ENCODE measurements at regions not wholly inside any gene's neighbourhood (a gene's known extent, or its start where the extent isn't known, plus 50 kb on each side); places are given as distances from the start of the nearest gene placed in this dataset.
"Not testable (repeated sequence)": the region's sequence is repeated elsewhere in the genome, so short reads cannot be mapped to it uniquely, and the experiment has no call there.

DNA sequence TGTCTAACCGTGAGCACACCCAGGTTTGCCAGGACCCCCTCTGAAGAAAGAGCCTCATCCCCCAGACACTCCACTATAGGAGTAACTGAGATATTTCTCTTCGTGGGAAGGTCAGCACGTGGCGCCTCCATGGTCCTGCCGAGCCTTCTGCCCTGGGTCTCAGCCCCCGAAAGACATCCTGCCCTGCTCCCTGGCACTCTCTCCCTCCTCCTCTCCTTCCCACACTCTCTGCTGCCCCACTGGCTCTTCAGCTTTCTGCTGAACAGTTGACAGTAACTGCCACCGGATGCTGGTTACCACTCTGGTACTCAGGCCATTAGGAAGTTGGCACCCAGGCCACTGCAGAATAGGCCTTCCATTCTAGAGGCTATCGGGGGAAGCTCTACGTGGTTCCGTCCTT is 185.2 kb downstream of the UACA start:
- DNase-seq (ENCODE audit: low read depth in 2 of 2): no peak

DNA sequence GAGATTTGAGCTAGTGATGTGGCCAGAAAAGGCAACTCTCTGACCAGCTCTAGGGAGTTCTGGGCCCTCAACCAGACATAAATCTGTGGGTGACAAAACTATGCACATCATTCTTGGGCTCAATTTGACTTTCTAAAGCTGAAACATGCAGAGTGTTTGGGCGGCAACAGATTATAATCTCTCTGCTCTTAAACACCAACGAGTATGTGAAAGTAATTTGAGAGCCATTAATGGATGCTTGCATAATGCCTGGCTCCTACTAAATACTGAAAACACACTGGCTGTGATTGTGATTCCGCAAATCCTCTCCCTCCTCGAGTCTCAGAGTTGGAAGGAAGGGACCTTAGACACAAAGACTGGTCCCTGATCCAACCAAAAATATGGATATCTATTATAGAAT is 186.7 kb downstream of the UACA start:
- no peak for DNase-seq (ENCODE audit: low read depth in 2 of 2)

DNA sequence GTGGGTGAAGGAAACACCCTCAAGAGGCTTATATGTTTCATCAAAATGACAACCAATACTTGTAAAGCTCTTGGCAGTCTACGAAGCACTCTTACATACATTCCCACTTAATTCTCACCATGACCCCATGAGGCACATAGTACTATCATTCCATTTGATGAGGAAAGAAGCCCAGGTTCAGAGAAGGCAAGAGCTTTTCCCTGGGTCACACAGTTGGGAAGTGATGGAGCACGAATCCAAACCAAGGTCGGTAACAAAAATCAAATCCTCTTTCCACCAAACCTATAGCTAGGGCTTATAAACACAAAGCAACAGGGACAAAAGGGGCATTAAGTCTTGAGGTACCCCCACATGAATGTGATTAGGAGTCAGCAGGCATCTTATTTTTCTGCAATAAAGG is 187.1 kb downstream of the UACA start:
- no peak for DNase-seq (ENCODE audit: low read depth in 2 of 2)

DNA sequence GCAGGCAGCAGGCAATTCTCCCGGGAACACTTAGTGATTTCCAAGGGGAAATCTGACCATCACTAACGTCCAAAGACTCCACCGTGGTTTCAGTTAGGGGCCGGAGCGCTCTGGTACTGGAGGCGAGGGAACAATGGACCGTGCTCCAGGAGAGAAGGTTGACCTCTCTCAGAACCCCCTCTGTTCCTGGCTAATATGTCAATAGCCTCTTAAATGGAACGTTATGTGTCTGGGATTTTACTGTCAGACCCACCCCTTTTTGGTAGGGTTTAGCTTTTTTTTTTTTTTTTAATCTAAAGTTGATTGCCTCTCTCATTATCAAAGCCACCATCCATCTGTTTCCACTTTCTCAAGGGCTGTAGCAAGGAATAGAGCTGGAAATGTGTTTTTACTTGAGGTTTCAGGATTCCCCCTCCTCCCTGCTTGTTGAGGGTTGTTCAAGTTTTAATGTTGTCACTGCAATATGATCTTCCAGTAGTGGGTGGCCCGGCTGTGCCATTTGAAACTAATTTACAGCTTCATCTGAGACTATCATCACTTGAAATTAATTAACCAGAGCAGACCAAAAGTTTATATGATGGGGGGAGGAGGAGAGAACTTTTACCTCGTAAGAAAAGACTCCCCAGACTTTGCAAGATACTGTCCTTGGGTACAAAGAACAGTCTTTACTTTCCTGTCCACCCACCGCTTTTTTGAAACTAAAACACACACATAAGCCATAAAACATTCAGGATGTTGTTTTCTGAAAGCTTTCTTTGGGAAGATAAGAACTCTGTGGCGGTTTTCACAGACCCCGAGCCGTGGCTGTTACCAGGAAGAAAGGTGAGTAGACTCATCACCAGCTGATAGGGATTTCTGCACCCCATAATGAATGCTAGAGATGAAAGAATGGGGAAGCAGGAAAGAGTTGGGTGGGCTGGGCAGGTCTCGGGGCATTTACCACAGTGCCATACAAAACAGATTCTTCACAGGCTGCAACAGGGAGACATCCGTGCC is 187.8 kb downstream of the UACA start:
- DNase-seq (ENCODE audit: low read depth in 2 of 2): no peak

DNA sequence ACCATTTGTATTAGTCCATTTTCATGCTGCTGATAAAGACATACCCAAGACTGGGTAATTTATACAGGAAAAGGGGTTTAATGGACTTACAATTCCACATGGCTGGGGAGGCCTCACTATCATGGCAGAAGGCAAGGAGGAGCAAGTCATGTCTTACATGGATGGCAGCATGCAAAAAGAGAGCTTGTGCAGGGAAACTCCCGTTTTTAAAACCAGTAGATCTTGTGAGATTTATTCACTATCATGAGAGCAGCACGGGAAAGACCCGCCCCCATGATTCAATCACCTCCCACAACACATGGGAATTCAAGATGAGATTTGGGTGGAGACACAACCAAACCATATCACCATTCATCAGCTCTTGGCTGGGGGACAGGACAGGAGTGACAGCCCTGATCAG is 189.0 kb downstream of the UACA start:
- DNase-seq (ENCODE audit: low read depth in 2 of 2): not testable (repeated sequence)

DNA sequence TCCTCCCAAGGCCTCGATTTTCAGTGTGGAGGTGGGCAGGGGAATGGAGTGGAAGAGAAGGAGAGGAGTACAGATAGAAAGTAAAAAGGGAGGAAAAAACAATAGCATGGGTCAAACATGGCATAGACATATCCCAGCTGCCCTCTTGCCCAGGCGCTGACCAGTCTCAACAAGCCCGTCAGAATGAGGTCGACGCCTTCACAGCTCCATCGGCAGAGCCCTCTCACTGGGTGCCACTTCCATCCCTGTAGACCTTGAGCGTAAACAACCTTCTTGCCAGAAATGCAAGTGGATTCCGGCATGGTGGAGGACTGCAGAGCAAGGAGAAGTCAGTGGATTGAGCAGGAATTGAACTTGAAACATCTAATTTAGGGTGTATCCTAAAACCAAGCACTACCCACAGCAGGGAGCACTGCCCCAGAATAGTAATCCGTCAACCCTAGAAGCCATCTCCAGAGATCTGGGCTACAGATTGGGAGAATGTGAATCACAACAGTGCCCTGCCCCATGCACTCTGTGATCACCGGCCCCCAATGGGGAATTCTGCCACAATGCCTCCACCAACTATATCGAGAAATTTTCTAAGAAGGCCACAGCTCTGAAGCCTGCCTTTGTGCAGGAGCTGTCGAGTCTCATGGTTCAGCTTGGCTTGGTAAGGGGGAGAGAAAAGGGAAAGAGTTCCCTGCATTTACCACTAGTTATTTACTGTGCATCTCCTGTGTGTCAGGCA is 190.1 kb downstream of the UACA start:
- no peak for DNase-seq (ENCODE audit: low read depth in 2 of 2)

DNA sequence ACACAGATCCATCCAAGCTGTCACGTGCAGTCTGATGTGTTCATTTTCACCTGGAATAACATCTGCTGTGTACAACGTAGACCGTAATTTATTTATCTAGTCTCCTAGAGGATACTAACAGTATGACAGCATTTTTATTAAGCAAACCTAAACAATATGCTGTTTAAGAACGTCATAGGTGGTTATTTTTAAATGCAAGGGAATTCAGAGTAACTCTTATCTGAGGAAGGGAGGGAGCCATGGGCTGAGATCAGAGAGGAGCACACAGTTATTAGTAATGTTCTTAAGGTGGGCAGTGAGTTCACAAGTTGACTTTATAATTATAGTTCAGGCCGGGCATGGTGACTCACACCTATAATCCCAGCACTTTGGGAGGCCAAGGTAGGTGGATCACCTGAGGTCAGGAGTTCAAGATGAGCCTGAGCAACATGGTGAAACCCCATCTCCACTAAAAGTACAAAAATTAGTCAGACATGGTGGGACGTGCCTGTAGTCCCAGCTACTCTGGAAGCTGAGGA is 193.6 kb downstream of the UACA start:
- no peak for DNase-seq (ENCODE audit: low read depth in 2 of 2)

DNA sequence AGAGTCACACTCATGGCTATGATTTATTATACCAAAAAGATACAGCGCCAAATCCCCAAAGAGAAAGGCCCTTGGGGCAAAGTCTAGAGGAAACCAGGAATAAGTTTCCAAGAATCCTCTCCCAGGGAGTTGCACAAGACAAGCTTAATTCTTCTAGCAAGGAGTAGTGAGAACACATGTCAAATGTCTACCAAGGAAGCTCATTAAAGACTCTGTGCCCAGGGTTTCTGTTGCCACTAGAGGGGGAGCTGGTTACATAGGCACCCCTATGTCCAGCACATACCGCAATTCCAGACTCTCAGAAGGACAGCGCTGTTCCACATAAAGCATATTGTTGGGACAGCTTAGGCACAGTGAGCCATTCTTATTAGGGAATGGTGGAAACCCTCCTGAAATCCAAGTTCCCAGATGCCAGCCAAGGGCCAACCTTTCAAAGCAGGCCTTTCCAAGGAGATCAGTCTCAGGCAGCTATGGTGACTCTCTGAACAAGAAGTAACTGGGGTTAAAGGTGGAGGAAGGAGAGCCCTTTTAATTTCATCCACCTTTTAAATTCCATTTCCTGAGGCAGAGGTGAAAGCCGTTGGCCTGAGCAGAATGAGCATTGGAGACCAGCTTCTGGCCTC is 194.2 kb downstream of the UACA start:
- DNase-seq (ENCODE audit: low read depth in 2 of 2): no peak

DNA sequence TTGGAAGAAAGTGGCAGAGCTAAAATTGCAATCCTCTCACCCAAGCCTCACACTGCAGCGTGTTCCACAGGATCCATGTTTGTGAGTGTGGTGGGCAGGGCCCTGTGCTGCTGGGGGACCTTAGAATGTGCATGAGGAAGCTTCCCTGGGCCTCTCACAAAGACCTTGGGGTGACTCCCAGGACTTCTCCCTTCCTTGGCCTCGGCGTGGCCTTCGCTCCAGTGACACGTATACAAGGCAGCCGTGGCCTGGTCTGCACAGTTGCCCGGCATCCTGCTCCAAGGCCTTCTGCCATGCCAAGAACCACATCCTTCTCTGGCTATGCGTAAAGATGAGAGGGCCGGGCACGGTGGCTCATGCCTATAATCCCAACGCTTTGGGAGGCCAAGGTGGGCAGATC is 196.4 kb downstream of the UACA start:
- DNase-seq (ENCODE audit: low read depth in 2 of 2): no peak

DNA sequence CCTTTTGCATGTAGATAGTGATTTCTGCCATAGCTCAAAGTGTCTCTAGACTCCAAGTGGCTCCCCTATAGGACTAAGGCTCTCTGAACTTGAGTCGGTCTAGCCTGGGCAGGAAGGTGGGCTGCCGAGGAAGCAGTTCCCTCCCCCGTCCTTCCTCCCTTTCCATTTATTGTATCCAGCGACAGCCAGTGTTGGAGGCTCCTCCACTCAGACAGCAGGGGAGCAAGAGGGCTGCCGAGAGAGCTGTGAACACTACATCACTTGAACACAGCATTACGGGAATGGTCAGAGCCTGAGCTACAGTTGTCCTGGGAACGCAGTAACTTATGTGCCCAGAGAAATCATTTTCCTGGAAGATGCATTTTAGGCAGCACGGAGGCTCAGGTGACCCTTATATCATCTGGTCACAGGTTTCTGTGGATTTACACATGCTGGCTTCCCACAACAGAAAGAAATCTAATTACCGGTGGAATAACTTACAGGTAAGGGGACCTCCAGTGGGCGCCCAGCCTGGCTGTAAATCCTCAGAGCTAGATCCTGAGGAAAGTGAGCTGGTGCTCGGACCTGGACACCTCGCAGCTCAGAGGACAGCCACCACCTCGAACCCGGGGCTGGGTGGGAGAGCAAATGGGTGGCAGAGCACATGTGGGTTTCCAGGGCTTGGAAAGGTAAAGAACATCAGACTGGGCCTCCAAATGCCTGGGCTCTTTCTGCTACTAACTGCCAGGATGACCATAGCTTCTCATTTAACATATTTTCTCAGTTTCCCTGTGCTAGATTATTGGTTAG is 197.1 kb downstream of the UACA start:
- DNase-seq (ENCODE audit: low read depth in 2 of 2): no peak

DNA sequence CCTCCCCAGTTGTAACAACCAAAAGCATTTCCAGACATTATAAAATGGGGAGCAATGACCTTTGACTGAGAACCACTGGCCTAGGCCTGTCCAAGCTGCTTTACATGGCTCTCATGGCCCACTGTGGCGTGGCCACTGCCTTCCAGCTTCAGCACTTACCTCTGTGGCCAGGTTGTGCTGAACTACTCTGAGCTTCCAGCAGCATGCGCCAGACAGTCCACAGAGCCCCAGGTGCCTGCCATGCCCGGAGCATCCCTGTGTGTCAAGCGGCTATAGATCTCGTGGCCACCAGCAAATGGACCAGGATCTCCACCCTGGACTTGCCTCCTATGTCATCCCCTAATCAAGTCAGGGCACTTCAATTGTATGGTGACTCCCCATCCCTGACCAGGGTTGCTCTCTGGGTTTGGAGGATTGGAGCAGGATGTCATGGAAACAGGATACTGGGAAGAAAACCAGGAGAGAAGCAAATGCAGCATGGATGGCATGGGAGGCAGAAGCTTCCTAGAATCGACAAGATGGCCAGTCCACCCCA is 199.7 kb downstream of the UACA start:
- no peak for DNase-seq (ENCODE audit: low read depth in 2 of 2)

DNA sequence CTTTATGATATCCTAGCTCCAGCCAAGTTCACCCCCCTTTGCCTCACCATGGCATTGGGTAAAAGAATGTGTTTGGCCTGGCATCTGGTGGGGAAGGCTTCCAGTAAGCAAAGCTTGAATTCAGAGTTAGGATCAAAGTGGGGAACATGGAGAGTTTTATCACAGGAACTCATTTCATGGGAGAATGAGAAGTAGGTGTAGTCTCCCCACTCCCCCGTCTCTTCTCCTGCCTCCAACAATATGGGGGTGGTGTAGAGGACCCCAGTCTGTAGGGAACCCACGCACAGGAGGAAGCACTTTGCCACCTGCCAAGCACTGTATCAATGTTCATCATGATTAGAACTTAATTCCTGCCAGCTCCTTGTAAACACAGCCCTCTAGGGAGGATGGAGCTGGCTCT is 200.5 kb downstream of the UACA start:
- DNase-seq (ENCODE audit: low read depth in 2 of 2): no peak

DNA sequence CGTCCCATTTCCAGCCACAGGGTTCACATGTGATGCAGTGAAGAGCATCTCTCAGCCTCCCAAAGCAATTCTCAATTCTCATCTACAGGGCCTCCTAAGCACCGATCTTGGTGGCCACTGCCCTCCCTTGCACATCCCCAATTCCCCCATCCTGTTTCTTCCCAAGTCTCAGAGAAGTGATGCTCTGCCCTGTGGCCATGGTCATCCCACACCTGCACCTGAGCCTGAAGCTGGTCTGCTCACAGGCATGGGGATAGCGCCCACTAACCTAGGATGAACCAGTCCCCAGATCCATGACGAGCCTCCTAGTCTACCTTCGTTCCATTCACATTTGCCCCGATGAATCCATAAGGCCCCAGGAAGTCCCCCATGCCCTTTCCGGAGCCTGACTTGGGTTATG is 201.5 kb downstream of the UACA start:
- no peak for DNase-seq (ENCODE audit: low read depth in 2 of 2)

DNA sequence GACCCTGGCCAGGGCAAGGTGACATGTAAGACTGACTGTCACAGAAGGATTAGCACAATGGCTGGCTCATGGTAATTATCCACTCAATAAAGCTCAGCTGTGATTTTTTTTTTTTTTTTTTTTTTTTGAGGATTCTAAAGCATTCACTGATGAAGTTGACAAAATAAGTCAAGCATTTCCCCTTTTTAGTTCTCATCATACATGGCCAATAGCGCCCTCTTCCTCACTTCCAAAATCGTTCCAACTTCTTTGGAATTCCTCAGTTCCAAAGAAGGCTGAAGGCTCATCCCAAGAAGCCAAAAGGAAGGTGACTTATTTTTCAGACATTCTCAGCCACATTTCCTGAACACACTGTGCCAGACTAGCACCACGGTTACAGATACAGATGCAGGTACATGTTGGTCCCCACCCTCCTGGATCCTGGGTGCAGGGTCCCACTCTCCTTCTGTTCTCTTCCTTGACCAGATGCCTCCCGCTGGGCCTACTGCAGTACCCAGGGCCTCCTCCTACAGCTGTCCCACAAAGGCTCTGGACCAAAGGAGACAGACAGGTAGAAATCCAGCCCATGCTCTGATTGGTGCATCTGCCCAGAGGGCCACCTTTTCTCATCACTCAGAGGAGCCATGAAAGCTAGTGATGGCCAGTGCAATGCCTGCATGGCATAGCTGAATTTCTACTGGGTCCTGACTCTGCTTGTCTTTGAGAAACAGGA is 202.6 kb downstream of the UACA start:
- DNase-seq (ENCODE audit: low read depth in 2 of 2): no peak

DNA sequence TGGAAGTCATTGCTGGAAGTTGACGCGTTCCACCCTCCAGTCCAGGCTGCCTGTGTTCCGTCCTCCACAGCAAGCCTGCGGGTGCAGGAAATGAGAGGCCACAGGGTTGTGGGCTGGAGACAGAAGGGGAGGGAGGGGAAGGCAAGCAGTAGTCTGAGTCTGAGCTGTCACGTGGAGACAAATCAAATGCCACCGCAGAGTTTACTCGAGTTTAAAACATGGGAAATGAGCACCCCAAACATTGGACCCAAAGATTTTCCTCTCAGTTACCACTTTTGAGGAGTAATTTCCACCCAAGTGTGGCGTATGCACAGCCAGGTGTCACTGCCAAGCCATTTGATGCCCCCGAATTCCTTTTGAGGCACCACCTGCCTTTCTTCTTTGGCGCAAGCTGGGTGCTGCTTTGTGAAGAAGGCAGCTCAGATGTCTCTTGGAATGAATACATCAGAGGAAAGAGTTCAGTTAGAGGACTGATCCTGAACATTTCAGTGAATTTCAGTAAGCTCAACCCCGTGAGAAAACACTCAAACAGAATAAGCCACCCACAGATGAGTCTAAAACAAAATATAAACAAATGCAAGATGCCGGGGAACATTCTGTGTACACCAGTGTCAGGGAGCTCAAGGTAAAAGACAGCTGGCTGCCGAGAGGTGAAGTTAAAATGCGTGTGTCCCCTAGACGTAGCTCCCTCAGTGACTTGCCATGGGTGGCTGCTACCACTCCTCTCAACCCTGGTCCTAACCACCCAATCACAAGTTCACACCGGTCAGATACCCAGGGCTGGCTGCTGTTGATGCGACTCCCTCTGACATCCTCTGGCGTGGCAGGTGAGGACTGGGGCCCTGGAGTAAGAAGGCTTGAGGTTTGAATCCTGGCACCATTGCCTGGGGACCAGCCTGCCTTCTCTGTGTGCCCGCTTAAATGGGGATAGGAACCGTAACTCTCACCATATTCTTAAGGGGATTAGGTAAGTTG is 203.8 kb downstream of the UACA start:
- peak in 1 of 2 donors; percentile 25 for DNase-seq (ENCODE audit: low read depth in 2 of 2)

DNA sequence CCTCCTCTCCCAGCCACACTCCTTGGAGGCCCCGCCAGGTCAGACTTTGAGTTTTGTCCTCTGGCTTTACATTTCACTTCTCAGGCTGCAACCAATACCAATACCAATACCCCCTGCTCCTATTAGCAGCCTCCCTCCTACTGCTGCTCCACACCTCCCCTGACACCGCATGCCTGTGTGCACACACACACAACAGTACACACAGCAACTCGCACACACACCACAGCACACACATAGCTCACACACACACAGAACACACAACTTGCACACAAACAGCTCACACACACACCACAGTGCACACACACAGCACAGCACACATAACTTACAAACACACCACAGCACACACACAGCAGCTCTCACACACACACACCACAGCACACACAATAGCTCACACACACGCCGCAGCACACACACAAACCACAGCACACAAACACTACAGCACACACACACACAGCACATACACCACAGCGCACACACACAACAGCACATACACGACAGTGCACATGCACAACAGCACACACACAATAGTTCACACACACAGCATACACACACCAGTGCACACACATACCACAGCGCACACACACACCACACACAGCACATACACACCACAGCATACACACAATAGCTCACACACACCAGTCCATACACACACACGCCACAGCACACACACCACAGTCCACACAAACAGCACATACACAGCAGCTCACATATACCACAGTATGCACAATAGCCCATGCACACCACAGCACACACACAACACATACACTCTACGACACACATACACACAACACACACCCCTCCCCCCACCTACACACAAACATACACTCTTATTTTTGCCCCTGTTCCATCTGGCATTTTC is 204.7 kb downstream of the UACA start:
- no peak for DNase-seq (ENCODE audit: low read depth in 2 of 2)

DNA sequence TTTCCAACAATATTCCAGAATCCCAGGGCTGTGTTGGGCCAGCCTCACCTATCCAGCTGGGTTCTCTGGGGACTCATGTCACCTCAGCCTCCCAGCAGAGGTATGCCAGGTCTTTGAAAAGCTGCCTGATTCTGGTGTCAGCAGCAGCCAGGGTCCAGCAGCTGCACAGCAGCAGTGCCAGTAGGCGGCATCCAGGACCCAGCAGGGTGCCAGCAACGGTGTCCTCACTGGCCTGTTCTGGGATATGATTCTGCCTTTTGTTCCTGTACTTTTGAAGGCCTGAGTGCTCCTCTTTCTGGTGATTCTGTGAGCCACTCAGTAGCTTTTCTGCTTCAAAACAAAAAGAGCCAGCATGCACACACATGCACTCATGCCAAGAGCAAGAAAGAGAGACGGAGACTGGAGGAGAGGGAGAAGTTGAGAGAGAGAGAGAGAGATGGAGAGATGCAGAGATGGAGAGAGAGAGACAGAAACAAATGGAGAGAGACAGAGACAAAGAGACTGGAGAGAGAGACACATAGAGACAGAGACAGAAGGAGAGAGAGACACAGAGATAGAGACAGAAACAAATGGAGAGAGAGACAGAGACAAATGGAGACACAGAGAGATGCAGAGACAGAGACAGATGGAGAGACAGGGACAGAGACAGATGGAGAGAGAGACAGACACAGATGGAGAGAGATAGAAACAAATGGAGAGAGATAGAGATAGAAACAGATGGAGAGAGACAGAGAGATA is 205.7 kb downstream of the UACA start:
- DNase-seq (ENCODE audit: low read depth in 2 of 2): no peak

DNA sequence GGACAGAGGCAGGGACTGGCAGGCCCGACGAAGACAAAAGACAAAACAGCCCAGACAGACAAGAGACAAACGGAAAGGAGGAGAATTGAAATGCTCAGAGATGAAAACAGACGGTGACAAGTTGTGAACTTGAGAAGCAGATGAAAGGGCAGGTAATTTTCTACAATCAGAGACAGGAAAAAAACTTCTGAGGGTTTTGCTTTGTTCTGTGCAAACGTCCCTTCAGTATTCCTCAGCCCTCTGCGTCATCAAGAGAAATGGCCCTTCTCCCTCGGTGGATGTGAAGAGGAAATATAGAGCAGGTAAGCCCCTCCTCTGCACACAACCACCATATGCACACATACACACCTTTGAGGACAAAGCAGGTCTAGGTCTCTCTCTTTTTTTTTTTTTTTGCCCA is 206.6 kb downstream of the UACA start:
- DNase-seq (ENCODE audit: low read depth in 2 of 2): no peak

All from stimulated activated CD4-positive, alpha-beta T cell treated with anti-CD3 and anti-CD28 coated beads, Interleukin-1b, Interleukin-23, amount 100 ng/mL, for 1 hour (primary cell).